DMS153 treated with DMSO at 0.1 percent for 48 hours (cell line): ENCODE measurements at regions not wholly inside any gene's neighbourhood (a gene's known extent, or its start where the extent isn't known, plus 50 kb on each side); places are given as distances from the start of the nearest gene placed in this dataset.
A peak's percentile ranks its signal among the peaks of the same experiment; 100 is the strongest.
"Not testable (repeated sequence)": the region's sequence is repeated elsewhere in the genome, so short reads cannot be mapped to it uniquely, and the experiment has no call there.

ENCODE experiments used
- DNase-seq: peaks from one replicate; lab custom pipeline; 2025; ENCODE audit not compliant: unreplicated experiment; lab: John Stamatoyannopoulos, UW

- no peak for DNase-seq
Measured at GRCh38 chr2:64869126-64869525, 120.1 kb upstream of the SLC1A4 start.

- DNase-seq: peak; percentile 57
Measured at GRCh38 chr2:64873472-64873924, 115.7 kb upstream of the SLC1A4 start.

GRCh38 chr2:64874593-64874992 is 114.6 kb upstream of the SLC1A4 start:
- DNase-seq: no peak

- no peak for DNase-seq
Measured at GRCh38 chr2:64875368-64875767, 113.8 kb upstream of the SLC1A4 start.

GRCh38 chr2:64876137-64876647 is 113.0 kb upstream of the SLC1A4 start:
- no peak for DNase-seq

GRCh38 chr2:64879745-64880144 is 109.5 kb upstream of the SLC1A4 start:
- DNase-seq: no peak

GRCh38 chr2:64880193-64880951 is 108.8 kb upstream of the SLC1A4 start:
- DNase-seq: no peak

- DNase-seq: no peak
Measured at GRCh38 chr2:64881037-64881492, 108.1 kb upstream of the SLC1A4 start.

- no peak for DNase-seq
Measured at GRCh38 chr2:64887565-64887964, 101.6 kb upstream of the SLC1A4 start.

- DNase-seq: no peak
Measured at GRCh38 chr2:64888591-64889309, 100.4 kb upstream of the SLC1A4 start.

GRCh38 chr2:64889803-64890202 is 99.4 kb upstream of the SLC1A4 start:
- DNase-seq: no peak

- not testable (repeated sequence) for DNase-seq
Measured at GRCh38 chr2:64896572-64896971, 92.6 kb upstream of the SLC1A4 start.

- DNase-seq: no peak
Measured at GRCh38 chr2:64899081-64899865, 89.9 kb upstream of the SLC1A4 start.

GRCh38 chr2:64899876-64900275 is 89.3 kb upstream of the SLC1A4 start:
- DNase-seq: not testable (repeated sequence)

- DNase-seq: no peak
Measured at GRCh38 chr2:64904413-64905329, 84.5 kb upstream of the SLC1A4 start.

GRCh38 chr2:64905338-64906024 is 83.7 kb upstream of the SLC1A4 start:
- no peak for DNase-seq

GRCh38 chr2:64906853-64907536 is 82.2 kb upstream of the SLC1A4 start:
- no peak for DNase-seq

GRCh38 chr2:64908406-64908805 is 80.8 kb upstream of the SLC1A4 start:
- DNase-seq: no peak

- no peak for DNase-seq
Measured at GRCh38 chr2:64910523-64910922, 78.7 kb upstream of the SLC1A4 start.
